GM19043 (cell line): ENCODE measurements at regions not wholly inside any gene's neighbourhood (a gene's known extent, or its start where the extent isn't known, plus 50 kb on each side); places are given as distances from the start of the nearest gene placed in this dataset.

Source experiments
- ATAC-seq: cut with Tn5 transposase; IDR thresholded peaks from one replicate; pipeline ENCODE4 v1.9.1; 2021; ENCODE audit warnings: low read depth; ENCODE audit not compliant: unreplicated experiment

GRCh38 chr9:118276784-118277183, 572.6 kb downstream of the TLR4 start:
- ATAC-seq = no peak

- ATAC-seq = no peak
Measured at GRCh38 chr9:118281772-118282171, 577.6 kb downstream of the TLR4 start.

GRCh38 chr9:118283488-118283887, 579.3 kb downstream of the TLR4 start:
- no peak for ATAC-seq

- ATAC-seq = no peak
Measured at GRCh38 chr9:118290116-118290515, 585.9 kb downstream of the TLR4 start.

GRCh38 chr9:118295413-118295812, 591.2 kb downstream of the TLR4 start:
- ATAC-seq = no peak

GRCh38 chr9:118302721-118303120, 598.5 kb downstream of the TLR4 start:
- ATAC-seq = no peak

- ATAC-seq = no peak
Measured at GRCh38 chr9:118303216-118303615, 599.0 kb downstream of the TLR4 start.

- no peak for ATAC-seq
Measured at GRCh38 chr9:118305331-118305730, 601.1 kb downstream of the TLR4 start.

GRCh38 chr9:118306801-118307200, 602.6 kb downstream of the TLR4 start:
- no peak for ATAC-seq

GRCh38 chr9:118313965-118314364, 609.8 kb downstream of the TLR4 start:
- no peak for ATAC-seq

- no peak for ATAC-seq
Measured at GRCh38 chr9:118316831-118317343, 612.7 kb downstream of the TLR4 start.

GRCh38 chr9:118318770-118319431, 614.7 kb downstream of the TLR4 start:
- ATAC-seq = no peak

- no peak for ATAC-seq
Measured at GRCh38 chr9:118321788-118322187, 617.6 kb downstream of the TLR4 start.

- ATAC-seq = no peak
Measured at GRCh38 chr9:118324706-118325105, 620.5 kb downstream of the TLR4 start.

GRCh38 chr9:118325757-118326156, 621.6 kb downstream of the TLR4 start:
- no peak for ATAC-seq

- ATAC-seq = no peak
Measured at GRCh38 chr9:118326326-118326725, 622.1 kb downstream of the TLR4 start.

- no peak for ATAC-seq
Measured at GRCh38 chr9:118330191-118330986, 626.2 kb downstream of the TLR4 start.

- no peak for ATAC-seq
Measured at GRCh38 chr9:118331622-118332045, 627.4 kb downstream of the TLR4 start.

- ATAC-seq = no peak
Measured at GRCh38 chr9:118336250-118336942, 632.2 kb downstream of the TLR4 start.

- ATAC-seq = no peak
Measured at GRCh38 chr9:118336943-118337330, 632.7 kb downstream of the TLR4 start.

GRCh38 chr9:118360036-118360435, 655.8 kb downstream of the TLR4 start:
- no peak for ATAC-seq
